WERI-Rb-1 (cell line): ENCODE measurements at regions not wholly inside any gene's neighbourhood (a gene's known extent, or its start where the extent isn't known, plus 50 kb on each side); places are given as distances from the start of the nearest gene placed in this dataset.

Experiments used
- DNase-seq: peaks from one replicate; pipeline ENCODE4 v3.0.0-alpha.2; 2020
- H3K27ac ChIP-seq: fragments of 250-450 bp; sonication (Bioruptor Pico); 2 replicates; pipeline ENCODE4 v1.5.1; 2020; ENCODE audit warnings: mild to moderate bottlenecking, moderate library complexity
- H3K27me3 ChIP-seq: fragments of 250-450 bp; sonication (Bioruptor Pico); 2 replicates; pipeline ENCODE4 v1.5.1; 2021; ENCODE audit warnings: mild to moderate bottlenecking, low read depth, moderate library complexity; ENCODE audit not compliant: insufficient read depth, severe bottlenecking
- H3K36me3 ChIP-seq: fragments of 250-450 bp; sonication (Bioruptor Pico); 2 replicates; pipeline ENCODE4 v1.5.1; 2020; ENCODE audit warnings: mild to moderate bottlenecking, moderate library complexity
- H3K4me3 ChIP-seq: 2 replicates; pipeline ENCODE4 v1.5.1; 2011; ENCODE audit warnings: low read depth, mild to moderate bottlenecking, control low read depth, low read length
- H3K9me3 ChIP-seq: fragments of 250-450 bp; sonication (Bioruptor Pico); 2 replicates; pipeline ENCODE4 v1.5.1; 2021; ENCODE audit warnings: mild to moderate bottlenecking, moderate library complexity; ENCODE audit not compliant: severe bottlenecking
- TF ChIP-seq, protein P1 (sequence below): IDR thresholded peaks from 2 replicates; pipeline ENCODE4 v1.5.1; 2011; ENCODE audit warnings: low read depth, mild to moderate bottlenecking, control low read depth, inconsistent platforms, low read length

DNA sequence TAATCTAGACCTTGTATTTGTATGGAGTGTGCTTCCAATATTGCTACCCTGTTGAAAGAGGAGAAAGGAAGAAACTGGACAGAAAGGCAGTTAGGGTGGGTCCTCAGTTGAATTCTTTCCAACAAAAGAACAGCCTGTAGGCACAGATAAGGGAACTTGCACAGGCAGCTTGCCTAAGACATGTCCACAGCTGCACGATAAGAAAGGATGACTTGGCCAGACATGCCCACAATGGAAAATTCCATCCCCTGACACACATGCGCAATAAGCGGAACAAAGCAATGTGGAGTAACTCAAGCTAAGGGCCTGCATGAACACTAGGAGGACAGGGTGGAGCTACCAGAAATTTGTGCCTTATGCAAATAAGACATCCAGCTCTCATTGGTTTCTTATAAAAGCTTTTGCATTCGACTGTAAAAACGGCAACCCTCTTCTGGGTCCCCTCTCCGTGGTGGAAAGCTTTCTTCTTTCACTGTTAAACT, 1084.7 kb upstream of the NXPH2 start:
- no peaks in the 10 kb centered on the region for H3K36me3 ChIP-seq
- TF ChIP-seq, protein P1, sequence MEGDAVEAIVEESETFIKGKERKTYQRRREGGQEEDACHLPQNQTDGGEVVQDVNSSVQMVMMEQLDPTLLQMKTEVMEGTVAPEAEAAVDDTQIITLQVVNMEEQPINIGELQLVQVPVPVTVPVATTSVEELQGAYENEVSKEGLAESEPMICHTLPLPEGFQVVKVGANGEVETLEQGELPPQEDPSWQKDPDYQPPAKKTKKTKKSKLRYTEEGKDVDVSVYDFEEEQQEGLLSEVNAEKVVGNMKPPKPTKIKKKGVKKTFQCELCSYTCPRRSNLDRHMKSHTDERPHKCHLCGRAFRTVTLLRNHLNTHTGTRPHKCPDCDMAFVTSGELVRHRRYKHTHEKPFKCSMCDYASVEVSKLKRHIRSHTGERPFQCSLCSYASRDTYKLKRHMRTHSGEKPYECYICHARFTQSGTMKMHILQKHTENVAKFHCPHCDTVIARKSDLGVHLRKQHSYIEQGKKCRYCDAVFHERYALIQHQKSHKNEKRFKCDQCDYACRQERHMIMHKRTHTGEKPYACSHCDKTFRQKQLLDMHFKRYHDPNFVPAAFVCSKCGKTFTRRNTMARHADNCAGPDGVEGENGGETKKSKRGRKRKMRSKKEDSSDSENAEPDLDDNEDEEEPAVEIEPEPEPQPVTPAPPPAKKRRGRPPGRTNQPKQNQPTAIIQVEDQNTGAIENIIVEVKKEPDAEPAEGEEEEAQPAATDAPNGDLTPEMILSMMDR: no peak
- H3K27ac ChIP-seq: no peak overlapping the region
- H3K9me3 ChIP-seq: no peaks in the 10 kb centered on the region
- no peaks in the 10 kb centered on the region for H3K27me3 ChIP-seq
- H3K4me3 ChIP-seq: no peak overlapping the region
- DNase-seq: no peak

DNA sequence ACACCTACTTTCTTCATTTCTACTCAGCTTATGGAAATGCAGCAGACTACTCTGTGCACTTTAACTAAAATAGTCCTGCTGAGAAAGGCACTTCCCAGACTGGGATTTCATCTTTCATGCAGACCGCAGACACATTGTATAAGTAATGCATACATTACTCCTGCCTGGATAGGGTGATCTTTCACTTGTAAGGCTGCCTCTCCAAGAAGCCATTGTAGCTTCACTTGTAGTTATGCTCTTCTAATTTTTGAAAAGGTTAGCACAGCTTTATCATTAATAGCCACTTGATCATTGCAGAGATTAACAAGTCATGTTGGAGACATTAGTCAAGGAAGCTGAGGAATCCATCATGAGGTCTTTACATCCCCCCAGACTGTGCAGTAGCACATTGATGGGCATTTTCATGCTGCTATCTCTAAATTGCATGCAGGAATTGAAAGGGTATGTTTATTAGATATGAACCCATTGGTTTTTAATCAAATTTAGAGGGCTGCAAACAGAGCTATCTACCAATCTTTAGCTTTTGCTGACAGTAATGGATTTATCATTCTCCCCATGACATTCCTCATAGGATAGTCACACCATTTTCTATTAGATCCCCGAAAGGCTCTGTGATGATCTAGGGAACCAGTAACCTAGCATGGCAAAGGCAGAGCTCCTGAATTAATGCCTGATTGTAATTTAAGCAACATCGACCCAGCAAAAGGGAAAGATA, 1074.7 kb upstream of the NXPH2 start:
- TF ChIP-seq, protein P1: no peak
- no peak overlapping the region for H3K4me3 ChIP-seq
- DNase-seq: no peak
- no peaks in the 10 kb centered on the region for H3K36me3 ChIP-seq
- H3K27ac ChIP-seq: no peak overlapping the region
- no peaks in the 10 kb centered on the region for H3K27me3 ChIP-seq
- H3K9me3 ChIP-seq: no peaks in the 10 kb centered on the region

DNA sequence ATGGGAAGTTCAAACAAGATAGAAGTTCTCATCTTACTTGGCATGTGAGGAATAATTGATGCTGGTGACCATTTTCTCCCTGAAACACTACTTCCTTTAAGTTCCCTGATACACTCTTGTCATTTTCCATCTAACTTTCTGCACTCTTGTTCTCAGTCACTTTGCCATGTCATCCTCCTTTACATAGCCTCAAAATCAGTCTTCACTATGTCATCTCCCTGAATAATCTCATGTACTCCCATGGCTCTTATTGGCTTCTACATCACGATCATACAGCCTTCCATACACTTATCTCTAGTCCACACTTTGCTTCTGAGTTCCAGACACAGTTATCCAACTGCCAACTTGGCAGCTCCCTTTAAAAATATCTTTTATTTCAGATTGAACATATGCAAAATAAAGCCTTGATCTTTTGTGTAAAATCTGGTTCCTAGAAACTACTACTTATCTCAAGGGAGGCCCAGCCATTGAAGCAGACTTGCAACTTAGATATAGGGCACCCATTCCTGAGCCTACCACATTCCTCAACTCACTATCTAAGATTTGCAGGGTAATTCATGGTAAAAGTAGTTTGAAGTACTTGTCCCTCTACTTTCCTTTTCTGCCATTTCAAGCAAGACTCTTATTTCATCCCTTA, 1070.2 kb upstream of the NXPH2 start:
- no peak for DNase-seq
- H3K9me3 ChIP-seq: no peaks in the 10 kb centered on the region
- H3K27ac ChIP-seq: no peak overlapping the region
- H3K4me3 ChIP-seq: no peak overlapping the region
- H3K36me3 ChIP-seq: no peaks in the 10 kb centered on the region
- no peaks in the 10 kb centered on the region for H3K27me3 ChIP-seq
- TF ChIP-seq, protein P1: no peak

DNA sequence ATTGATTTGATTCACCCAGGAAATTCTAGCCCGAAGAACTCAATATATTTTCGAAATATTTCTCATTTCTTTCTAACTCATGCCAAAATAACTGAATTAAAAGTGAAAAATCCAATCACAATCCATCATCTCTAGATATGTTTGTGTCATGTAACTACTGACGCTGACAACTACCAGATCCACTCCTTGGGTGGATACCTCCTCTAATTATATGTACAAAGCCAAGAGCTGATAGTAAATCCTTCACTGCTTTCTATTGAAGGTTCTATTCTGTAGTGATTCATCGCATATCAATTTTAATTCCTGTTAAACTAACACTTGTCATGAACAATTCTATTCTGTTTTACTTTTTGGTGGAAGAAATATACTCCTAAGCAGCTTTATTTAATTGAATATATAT, 1056.6 kb upstream of the NXPH2 start:
- no peaks in the 10 kb centered on the region for H3K36me3 ChIP-seq
- TF ChIP-seq, protein P1: no peak
- no peak for DNase-seq
- no peak overlapping the region for H3K4me3 ChIP-seq
- H3K27me3 ChIP-seq: no peaks in the 10 kb centered on the region
- no peaks in the 10 kb centered on the region for H3K9me3 ChIP-seq
- no peak overlapping the region for H3K27ac ChIP-seq

DNA sequence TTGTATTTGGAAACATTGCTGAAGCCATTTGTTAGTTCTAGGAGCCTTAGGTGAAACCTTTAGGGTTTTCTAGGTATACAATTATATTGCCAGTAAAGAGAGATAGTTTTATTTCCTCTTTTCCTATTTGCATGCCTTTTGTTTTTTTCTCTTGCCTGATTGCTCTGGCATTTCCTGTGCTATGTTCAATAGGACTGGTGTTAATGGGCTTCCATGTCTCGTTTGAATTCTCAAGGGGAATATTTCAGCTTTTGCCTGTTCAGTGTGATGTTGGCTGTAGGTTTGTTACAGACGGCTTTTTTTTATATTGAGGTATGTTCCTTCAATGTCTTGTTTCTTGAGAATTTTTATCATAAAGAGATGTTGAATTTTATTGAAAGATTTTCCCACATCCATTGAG, 1054.9 kb upstream of the NXPH2 start:
- H3K27me3 ChIP-seq: no peaks in the 10 kb centered on the region
- H3K4me3 ChIP-seq: no peak overlapping the region
- no peak for DNase-seq
- TF ChIP-seq, protein P1: no peak
- no peaks in the 10 kb centered on the region for H3K9me3 ChIP-seq
- no peak overlapping the region for H3K27ac ChIP-seq
- H3K36me3 ChIP-seq: no peaks in the 10 kb centered on the region
